Kidney epithelial cell (primary cell): ENCODE measurements at regions not wholly inside any gene's neighbourhood (a gene's known extent, or its start where the extent isn't known, plus 50 kb on each side); places are given as distances from the start of the nearest gene placed in this dataset.

Experiments used
- DNase-seq: peaks from one replicate; pipeline ENCODE4 v3.0.0-alpha.2; 2010; ENCODE audit warnings: low read depth
- H3K27me3 ChIP-seq: 2 replicates; pipeline ENCODE4 v1.6.0; 2011; ENCODE audit warnings: low read length; ENCODE audit not compliant: control insufficient read depth, insufficient read depth
- H3K36me3 ChIP-seq: 2 replicates; pipeline ENCODE4 v1.5.1; 2011; ENCODE audit warnings: low read length; ENCODE audit not compliant: control insufficient read depth, insufficient read depth
- H3K4me3 ChIP-seq: 2 replicates; pipeline ENCODE4 v1.5.1; 2011; ENCODE audit warnings: low read depth, mild to moderate bottlenecking, control low read depth, low read length
- TF ChIP-seq, protein P1 (sequence below): IDR thresholded peaks from 2 replicates; pipeline ENCODE4 v1.5.1; 2011; ENCODE audit warnings: mild to moderate bottlenecking, moderate library complexity, low read length, control low read depth, inconsistent platforms; ENCODE audit not compliant: insufficient read depth, poor library complexity, severe bottlenecking

DNA sequence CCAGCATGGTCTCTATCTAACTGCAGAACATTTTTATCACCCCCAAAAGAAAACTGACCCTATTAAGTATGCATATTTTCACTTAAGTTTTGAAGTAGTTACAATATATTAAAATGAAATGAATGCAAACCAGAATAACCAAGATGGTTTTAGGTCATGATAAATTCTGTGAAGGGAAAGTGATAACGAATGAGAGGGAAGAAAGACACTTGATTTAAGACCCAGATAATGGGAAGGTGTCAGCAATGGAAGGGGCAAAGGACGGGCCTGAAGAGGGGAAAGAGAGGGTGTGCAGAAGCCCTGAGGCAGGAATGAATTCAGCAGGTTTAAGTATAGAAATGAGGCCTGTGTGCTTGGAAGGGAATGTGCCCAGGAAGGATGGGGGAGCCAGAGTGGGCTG lies 61.1 kb upstream of the IGFBP3 start:
- Histone ChIP-seq H3K27me3 (no peaks in the 10 kb centered on the region), H3K4me3 (no peak overlapping the region), H3K36me3 (no peaks in the 10 kb centered on the region)
- DNase-seq, result no peak
- TF ChIP-seq, protein P1, sequence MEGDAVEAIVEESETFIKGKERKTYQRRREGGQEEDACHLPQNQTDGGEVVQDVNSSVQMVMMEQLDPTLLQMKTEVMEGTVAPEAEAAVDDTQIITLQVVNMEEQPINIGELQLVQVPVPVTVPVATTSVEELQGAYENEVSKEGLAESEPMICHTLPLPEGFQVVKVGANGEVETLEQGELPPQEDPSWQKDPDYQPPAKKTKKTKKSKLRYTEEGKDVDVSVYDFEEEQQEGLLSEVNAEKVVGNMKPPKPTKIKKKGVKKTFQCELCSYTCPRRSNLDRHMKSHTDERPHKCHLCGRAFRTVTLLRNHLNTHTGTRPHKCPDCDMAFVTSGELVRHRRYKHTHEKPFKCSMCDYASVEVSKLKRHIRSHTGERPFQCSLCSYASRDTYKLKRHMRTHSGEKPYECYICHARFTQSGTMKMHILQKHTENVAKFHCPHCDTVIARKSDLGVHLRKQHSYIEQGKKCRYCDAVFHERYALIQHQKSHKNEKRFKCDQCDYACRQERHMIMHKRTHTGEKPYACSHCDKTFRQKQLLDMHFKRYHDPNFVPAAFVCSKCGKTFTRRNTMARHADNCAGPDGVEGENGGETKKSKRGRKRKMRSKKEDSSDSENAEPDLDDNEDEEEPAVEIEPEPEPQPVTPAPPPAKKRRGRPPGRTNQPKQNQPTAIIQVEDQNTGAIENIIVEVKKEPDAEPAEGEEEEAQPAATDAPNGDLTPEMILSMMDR, result no peak

DNA sequence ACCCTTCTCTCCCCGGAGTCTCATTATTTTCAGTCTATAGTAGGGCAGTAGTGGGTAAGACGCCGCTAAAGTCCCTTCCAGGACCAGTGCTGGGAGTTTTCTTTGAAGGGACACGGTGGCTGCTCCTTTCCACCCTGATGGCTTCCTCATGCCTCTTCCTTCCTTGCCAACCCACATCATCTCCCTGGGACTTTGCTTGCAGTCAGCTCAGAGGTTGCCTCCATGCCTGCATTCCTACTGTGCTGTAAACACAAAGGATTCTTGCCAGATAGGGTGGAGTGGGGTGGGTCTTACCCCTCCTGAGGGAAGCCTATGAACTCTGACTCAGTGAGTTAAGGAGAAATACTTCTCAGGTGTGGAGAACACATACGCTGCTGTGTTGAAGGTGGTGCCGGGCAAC lies 59.9 kb upstream of the IGFBP3 start:
- no peak for DNase-seq
- TF ChIP-seq, protein P1, result no peak

GRCh38 chr7:45980181-45980905 lies 59.3 kb upstream of the IGFBP3 start:
- no peak overlapping the region for H3K4me3 ChIP-seq
- no peaks in the 10 kb centered on the region for H3K27me3 ChIP-seq
- H3K36me3 ChIP-seq, result no peaks in the 10 kb centered on the region
- TF ChIP-seq, protein P1, result no peak
- DNase-seq, result no peak

More for the DNA sequence above, 59.9 kb upstream of the IGFBP3 start:
- no peaks in the 10 kb centered on the region for H3K27me3 ChIP-seq
- no peak overlapping the region for H3K4me3 ChIP-seq
- H3K36me3 ChIP-seq, result no peaks in the 10 kb centered on the region

DNA sequence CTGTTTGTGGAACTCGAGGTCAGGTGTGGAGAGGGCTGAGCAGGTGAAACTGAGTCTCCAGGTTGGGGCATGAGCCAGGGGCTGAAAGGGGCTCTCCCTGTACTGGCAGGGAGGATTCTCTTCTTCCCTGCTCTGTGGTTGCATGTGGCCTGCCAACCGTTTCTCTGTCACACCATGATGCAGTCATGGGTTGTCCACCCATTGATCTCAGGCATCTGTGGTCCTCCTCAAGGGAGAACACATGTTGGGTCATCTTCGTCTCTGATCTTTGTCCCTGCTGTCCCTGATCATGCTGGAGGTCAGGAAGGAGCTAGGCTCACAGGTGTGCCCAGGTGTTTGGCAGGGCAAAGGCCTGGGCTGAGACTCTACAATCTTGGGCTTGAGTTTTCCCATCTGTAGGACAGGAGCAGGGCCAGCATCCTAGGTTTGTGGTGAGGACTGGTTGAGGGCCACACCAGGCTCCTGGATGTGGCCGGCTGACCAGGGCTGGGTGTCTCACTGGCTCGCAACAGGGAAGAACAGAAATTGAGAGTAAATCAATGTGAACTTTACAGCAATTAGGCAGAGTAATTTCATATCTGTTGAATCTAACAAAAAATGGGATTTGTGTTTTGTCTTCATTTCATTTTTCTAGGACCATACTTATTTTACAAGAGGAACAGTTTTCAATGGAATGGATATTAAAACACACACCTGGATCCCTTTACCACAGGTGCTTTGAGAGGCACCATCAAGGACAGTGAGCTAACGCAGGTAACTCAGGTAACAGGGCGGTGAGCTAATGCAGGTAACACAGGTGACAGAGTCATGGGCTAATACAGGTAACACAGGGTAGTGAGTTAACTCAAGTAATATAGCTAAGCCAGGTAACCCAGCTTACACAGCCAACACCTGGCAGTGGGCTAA lies 58.5 kb upstream of the IGFBP3 start:
- DNase-seq, result no peak
- Histone ChIP-seq H3K36me3 (no peaks in the 10 kb centered on the region), H3K27me3 (no peaks in the 10 kb centered on the region), H3K4me3 (no peak overlapping the region)
- TF ChIP-seq, protein P1, result no peak

GRCh38 chr7:45978731-45979211 lies 57.7 kb upstream of the IGFBP3 start:
- Histone ChIP-seq H3K4me3 (no peak overlapping the region), H3K27me3 (no peaks in the 10 kb centered on the region), H3K36me3 (no peaks in the 10 kb centered on the region)
- DNase-seq, result no peak
- TF ChIP-seq, protein P1, result no peak
